GM10248 (cell line): ENCODE measurements at regions not wholly inside any gene's neighbourhood (a gene's known extent, or its start where the extent isn't known, plus 50 kb on each side); places are given as distances from the start of the nearest gene placed in this dataset.

Experiments used
- CTCF ChIA-PET: fragments of 300-600 bp; sonication (Branson Sonifier 250); formaldehyde crosslinking; extraction: SDS; loops from one replicate; lab custom pipeline; 2021; ENCODE audit warnings: antibody characterized with exemption; lab: Yijun Ruan, JAX
- POLR2A ChIA-PET: fragments of 350-650 bp; sonication (Branson Sonifier 250); formaldehyde crosslinking; extraction: SDS; loops from one replicate; lab custom pipeline; 2020; ENCODE audit warnings: antibody characterized with exemption; lab: Yijun Ruan, JAX
- DNase-seq: peaks from one replicate; pipeline ENCODE4 v3.0.0; 2012; ENCODE audit errors: extremely low spot score
- CTCF ChIP-seq: IDR thresholded peaks from 2 replicates; pipeline ENCODE4 v1.5.1; 2012; ENCODE audit warnings: mild to moderate bottlenecking, low read depth; ENCODE audit errors: extremely low read depth, missing control alignments, control extremely low read depth

GRCh38 chr6:1197309-1197708 lies 114.6 kb upstream of the FOXQ1 start:
- no peak for TF ChIP-seq CTCF
- ChIA-PET POLR2A (no interaction called here), CTCF (interaction anchor here (1.0 to 1.1 kb wide), 2 partner anchors 10 to 21 kb away, joined by 3 to 6 read pairs; no protein-coding TSS in a partner anchor)
- DNase-seq, result no peak

- POLR2A ChIA-PET, result no interaction called here
- TF ChIP-seq CTCF, result no peak
- CTCF ChIA-PET, result no interaction called here
- DNase-seq, result no peak
These were observed 120.7 kb upstream of the FOXQ1 start for GRCh38 chr6:1191141-1191630.

- POLR2A ChIA-PET, result no interaction called here
- no peak for DNase-seq
- TF ChIP-seq CTCF, result no peak
- CTCF ChIA-PET, result no interaction called here
These were observed 121.5 kb upstream of the FOXQ1 start for GRCh38 chr6:1190366-1190765.

- ChIA-PET CTCF (no interaction called here), POLR2A (no interaction called here)
- no peak for DNase-seq
- TF ChIP-seq CTCF, result no peak
These were observed 123.7 kb upstream of the FOXQ1 start for GRCh38 chr6:1188199-1188598.

- CTCF ChIA-PET, result interaction anchor here (1.2 to 3.0 kb wide), 2 partner anchors 10 to 13 kb away, joined by 6 to 10 read pairs; no protein-coding TSS in a partner anchor
- POLR2A ChIA-PET, result no interaction called here
- TF ChIP-seq CTCF, result no peak
- no peak for DNase-seq
These were observed 124.4 kb upstream of the FOXQ1 start for GRCh38 chr6:1187293-1188131.

- no peak for TF ChIP-seq CTCF
- DNase-seq, result no peak
- ChIA-PET CTCF (no interaction called here), POLR2A (no interaction called here)
These were observed 127.6 kb upstream of the FOXQ1 start for GRCh38 chr6:1184318-1184717.
